SW 1271 (cell line): ENCODE measurements at regions not wholly inside any gene's neighbourhood (a gene's known extent, or its start where the extent isn't known, plus 50 kb on each side); places are given as distances from the start of the nearest gene placed in this dataset.

Experiments
- DNase-seq, 2 experiments: peaks; one replicate each; lab custom pipeline; 2025; lab: John Stamatoyannopoulos, UW

DNA sequence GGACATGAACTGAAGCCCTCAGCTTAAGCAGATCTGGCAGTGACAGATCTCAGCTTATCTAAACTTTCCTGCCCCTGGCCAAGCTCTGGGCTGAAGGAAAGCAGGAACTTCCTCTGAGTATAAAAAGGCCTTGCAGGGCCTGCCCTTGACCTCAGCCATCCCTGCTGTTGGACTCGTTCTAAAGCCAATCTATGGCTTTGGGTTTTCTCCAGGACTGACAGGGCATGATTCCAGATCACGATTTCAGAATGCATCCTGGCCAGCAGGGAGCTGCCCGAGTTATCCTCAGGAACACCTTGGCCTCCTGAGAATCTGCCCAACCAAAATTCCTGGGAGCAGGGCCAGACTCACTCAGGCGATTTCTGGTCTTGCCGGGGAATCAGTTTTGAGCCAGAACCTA is 502.7 kb downstream of the TLE4 start:
- no peak for DNase-seq

DNA sequence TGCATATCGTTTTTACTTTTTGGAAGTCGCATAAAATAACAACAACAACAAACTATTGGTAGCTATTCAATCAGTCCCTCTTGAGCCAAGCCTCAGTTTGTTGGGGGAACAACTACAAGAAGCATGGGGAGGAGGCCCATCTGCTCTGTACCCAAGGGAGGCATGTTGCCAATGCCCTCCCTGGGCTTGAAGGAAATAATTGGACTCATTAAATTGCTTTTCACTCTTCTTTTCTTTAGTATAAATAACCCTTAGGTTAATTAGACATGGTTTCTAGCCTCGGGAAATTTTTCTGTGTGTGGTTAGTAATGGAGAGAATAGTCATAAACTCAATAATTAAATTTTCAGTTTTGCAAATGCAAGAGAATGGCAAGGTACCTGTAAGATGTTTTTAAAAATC is 500.7 kb downstream of the TLE4 start:
- no peak for DNase-seq

DNA sequence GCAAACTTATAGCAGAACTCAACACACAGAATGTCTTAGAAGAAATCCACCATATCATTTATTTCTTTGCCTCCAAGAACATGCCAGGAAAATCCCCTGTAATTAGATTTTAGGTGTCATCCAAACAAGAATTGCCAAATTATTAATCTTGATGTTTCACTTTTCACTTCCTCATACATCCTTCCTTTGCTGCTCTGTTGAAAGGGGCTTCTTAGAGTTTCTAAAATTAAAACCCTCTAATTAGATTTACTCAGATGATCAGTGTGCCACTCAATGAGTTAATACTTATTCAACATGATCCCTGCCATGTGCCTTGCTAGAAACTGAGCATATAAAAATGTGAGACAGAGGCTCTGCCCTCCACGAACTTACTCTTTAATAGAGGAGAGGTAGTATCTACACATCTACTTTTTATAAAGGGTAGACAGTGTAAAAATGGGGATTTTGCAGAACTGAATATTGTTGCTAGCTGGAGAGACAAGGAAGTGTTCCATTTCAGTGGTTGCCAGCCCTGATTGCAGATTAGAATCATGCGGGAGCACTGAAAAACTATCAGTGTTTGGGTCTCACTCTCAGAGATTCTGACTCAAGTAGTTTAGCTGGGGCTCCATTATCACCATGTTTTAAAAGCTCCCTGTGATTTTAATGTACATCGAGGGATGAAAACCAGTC is 498.4 kb downstream of the TLE4 start:
- DNase-seq, result no peak

DNA sequence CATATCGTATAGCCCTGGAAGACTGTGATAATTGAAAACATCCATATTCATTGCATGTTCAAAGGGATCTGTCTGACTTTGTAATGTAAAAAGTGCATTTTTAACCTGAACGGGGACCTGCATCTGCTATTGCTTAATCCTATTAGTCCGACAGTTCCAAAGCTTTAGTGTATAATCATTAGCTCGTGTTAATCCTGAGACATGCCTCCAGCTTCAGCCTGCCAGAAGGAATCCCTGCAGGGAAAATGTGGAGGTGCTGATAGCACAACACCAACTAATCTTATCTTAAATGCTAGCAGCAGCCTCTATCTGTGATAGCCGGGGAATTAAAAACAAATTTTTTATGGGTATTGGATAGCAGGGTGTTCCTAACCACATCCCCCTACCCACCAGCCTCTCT is 495.2 kb downstream of the TLE4 start:
- no peak for DNase-seq

DNA sequence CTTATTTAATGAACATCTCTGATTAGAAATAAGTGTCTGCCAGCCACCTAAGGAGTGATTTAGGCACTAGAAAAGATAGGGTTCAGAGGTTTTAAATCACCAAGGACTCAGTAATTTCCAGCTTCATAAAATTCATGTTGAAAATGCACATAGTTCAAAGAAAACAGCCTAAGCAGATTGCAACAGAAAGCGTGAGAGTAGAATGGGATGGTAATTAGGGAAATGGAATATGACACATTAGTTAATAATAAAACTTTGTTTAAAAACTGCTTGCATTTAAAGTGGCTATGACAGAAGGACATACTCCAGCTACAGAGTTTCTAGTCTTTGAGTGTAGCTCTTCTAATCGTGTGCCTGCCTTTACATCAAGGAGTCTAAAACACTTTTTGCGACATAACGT is 490.8 kb downstream of the TLE4 start:
- DNase-seq, result no peak

DNA sequence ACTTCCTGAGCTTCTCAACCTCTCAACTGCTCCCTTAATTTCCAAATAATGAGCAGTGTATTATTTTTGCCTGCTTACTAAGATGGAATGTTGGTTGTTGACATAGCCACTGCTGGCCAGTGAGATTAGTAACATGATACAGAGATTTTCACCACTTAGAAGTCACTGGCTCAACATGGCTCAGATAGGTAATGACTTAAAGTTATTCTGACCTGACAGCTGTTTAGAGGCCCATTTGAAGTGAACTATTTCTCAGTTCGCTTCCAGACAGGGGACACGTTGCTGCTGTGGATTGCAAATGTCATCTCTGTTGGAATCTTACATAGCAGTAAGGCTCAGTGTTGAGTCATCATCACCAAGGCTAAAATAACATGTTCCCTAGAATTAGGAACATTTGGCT is 490.2 kb downstream of the TLE4 start:
- no peak for DNase-seq

DNA sequence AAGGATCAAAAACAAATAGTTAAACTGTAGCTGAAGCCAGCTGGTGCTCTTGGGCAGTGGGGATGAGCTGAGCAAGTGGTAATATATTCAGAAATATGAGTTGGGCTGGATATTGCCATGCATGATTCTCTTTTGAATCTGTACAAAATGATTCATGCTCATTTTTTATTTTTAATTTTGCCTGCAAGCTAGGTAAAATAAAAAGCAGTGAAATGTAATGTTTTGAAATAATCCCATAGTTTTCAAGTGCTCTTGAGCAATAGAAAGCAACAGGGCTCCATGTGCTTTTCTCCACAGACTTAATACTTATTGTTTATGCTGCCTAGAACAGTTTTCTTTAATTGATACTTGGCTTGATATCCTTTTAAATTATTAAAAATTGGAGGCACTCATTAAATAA is 489.3 kb downstream of the TLE4 start:
- no peak for DNase-seq

DNA sequence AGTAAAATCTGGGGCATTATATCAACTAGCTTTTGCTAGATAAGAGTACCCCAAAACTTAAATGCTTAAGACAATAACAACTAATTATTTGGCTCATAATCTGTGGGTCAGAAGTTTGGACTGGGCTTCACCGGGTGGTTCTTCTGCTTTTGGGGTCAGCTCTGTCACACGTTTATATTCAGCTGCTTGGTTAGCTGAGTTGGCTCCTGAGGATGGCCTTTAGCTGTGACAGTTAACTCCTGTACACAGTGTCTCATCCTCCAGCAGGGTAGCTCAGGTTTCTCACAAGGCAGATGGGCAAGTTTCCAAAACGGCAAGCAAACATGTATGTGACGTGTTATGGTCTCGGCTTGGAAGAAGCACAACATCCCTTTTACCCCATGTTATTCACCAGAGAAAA is 488.2 kb downstream of the TLE4 start:
- no peak for DNase-seq

DNA sequence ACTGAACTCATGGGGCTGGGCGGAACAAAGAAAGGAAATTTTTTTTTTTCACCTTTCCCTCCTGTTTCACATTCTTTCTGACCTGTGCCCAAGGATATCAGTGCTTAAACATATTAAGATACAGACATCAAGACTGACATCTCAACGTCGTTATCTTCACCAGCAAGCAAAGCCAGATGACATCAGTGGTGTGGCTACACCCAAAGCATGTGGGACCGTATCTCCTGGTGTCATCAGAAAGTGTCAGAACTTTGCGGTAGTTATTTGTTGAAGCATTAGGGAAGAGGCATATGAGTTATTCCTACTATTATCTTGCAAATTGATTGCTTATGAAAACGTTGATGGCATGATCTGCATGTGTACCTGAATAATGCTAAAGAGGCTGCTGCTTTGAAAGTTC is 487.4 kb downstream of the TLE4 start:
- DNase-seq, result no peak

DNA sequence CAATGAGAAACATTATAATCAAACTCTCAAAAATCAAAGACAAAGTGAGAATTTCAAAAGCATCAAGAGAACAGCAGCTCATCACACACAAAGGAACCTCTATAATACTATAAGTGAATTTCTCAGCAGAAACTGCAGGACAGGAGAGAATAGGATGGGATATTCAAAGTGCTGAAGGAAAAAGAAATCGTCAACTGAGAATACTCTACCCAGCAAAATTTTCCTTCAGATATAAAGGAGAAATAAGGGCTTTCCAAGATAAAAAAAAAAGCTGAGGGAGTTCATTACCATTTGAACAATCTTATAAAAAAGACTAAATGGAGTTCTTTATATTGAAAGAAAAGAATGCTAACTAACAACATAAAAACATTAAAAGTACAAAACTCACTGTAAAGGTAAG is 481.1 kb downstream of the TLE4 start:
- DNase-seq, result no peak

DNA sequence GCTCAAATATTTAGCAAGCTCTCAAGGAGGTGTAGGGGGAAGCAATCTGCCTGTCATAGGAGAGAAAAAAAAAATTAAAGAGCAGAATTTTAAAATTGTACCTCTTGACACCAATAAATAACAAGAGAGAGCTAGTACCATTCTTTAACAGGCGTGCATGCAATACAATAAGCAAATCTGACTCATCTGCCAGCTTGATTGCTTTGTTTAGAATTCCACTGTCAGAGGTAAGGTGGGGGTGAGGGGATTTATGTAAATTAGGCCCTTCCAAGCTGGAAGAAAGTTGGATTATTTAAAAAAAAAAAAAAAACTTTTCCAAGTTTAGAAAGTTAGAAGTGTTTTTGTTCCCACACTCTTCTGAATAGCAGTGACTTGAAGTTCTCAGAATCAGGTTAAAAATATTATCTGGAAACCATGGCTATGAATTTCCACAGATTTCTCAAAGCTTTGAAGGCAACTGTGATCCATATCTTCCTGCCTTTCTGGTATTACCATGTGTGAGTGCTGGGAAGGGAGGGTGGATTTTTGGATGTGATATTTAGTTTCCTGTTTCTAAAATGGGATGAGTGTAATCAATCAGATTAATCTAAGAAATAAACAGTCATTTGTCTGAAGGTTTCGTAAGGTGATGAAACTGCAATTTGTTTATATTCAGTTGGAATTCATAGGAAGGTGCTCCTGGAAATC is 477.5 kb downstream of the TLE4 start:
- no peak for DNase-seq

DNA sequence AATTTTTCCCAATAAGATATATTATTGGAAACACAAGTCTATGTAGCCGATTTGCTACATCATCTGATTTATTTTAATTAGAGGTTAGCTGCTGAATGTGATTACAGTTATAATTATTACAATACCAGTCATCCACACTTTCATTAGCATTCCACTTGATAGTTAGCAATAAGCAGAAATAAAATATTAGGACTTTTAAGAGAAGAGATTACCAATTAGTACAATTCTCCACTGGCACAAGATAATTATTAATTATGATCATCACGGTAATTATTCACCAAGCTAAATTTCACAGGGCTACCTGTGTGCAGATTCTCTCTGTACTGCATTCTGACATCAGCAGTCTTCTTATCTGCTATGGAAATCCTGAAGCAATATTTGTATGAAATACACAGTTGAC is 474.7 kb downstream of the TLE4 start:
- no peak for DNase-seq

DNA sequence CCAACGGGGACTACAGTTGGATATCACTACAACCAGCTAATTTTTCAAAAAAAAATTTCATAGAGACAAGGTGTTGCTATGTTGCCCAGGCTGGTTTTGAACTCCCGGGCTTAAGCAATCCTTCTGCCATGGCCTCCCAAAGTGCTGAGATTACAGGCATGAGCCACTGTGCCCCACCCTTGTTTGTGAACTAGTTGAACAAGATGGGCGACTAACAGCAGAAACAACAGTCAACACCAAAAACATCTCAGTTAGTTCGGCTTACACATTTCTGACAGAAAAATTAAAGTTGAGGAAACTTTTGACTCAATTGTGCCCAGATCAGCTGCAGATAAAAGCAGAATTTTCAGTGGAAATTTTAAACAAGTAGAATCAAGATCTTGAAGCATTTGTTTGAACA is 470.1 kb downstream of the TLE4 start:
- DNase-seq, result no peak

DNA sequence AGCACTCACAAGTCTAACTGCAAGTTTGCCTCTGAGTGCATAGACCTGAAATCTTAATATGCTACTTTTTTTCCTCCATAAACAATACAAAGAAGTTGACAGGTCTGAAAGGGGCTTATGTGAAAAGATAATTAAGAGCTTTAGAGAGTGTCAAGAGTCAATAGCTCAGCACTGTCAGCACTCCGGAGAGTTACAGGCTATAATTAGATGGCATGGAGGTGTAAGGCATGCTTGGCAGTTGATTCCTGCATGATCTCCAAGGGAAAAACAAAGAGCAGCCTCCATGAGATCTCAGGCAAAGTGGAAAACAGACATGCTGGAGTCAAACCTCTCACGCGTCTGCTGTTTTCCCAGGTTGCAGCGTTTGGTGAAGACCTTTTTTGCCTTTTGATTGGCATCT is 468.7 kb downstream of the TLE4 start:
- no peak for DNase-seq

DNA sequence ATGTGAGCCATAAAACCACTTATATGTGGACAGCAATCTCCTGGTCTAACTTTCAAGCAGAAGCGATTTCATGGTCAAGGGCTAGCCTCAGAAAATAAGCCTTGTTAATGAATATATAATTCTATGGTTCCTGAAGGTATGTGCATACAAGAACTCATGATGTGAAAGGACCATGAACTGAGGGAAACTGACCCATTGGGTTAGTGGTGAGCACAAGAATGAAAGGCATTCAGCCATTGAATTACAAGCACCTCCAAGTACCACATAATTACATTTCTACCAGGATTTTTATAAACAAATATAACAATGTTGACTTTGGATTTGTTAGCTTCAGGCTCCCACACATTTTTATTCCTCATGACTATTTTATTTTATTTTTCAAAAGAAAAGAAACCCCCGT is 459.0 kb downstream of the TLE4 start:
- DNase-seq, result no peak

DNA sequence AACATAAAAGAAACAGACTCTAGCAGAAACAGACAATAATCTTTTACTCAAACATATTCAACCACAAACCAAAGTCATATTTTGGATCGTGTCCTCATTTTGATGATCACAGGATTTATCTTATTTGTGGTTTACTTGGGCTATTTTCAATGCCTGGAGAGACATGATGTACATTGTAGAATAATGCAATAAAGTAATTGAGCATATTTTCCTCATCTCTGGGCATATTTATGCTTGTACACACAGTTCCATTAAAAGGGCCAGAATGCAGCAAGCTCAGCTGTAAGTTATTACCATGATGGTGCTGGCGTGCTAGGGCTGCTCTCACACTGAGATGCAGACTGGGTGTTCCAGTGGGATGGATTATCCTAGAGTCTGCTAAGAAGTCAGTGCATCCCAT is 456.7 kb downstream of the TLE4 start:
- DNase-seq, result no peak

DNA sequence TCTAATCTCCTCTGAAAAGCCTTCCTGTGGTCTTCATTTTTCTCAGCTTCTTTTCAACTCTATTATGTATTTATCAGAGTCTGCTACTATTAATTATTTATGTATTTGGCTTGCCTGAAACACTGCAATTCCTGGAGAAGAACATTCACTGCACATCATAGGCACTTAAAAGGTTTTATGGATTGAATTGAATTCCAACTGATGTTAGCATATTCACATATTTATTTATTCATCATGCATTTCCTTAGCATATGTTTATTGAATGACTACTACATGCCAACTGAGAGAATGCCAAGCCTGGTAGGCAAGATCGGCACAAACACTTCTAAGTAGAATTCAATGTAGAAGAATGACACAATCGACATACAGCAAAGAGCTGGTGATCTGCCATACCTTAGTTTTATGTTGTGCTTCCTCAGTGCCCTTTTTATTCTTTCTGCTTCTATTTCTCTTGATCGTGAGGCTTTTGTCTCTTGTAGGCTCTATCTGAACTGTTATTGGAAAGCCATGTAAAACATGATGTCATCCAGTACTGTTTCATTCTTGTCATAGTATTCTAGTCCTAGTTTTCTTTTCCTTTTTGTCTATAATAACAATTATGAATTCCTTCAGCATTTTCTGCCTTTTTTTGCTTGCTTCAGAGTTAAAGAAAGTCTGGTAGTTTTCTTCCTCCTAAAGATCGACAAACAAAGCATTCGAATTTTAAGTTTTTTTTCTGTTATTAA is 454.2 kb downstream of the TLE4 start:
- DNase-seq, result no peak

DNA sequence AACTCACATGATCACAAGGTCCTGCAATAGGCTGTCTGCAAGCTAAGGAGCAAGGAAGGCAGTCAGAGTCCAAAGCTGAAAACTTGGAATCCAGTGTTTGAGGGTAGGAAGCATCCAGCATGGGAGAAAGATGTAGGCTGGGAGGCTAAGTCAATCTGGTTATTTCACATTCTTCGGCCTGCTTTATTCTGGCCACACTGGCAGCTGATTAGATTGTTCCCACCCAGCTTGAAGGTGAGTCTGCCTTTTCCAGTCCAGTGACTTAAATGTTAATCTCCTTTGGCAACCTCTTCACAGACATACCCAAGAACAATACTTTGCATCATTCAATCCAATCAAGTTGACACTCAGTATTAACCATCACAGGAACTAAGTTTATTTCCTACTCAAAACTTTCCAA is 453.4 kb downstream of the TLE4 start:
- no peak for DNase-seq

DNA sequence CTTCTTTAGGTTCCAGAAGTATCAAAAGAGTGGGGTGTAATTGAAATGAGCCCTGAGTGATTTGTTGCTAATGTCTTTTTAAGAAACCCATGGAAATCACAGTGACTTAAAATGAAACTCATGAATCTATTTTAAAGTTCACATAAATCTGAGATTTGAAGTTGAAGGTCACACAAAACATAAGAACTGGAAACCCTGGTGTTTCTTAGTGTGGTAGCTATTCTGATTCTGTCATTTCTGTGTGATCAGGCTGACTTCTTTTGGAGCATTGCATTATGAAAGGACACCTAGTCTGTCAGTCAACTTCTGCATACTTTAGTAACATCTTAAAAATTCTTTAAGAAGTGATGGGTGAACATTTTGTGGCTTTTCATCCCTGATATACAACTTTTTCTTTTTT is 448.8 kb downstream of the TLE4 start:
- DNase-seq, result no peak

DNA sequence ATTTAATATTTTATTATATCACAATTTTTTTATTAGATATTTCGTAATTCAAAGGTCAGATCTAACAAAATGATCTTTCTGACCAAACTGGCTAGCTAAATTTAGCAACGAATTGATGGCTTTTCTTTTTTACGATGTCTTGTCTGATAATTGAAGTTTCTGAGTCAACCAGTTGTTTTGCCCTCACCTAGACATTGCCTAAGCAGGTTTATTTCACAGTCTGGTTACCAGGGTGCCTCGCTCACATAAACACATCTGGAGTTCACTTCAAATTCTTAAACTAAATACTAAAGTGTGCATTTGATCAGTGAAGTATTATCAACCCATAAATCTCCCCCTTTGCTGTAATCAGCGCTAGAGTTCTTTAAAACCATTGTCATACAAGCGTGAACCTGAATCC is 448.3 kb downstream of the TLE4 start:
- no peak for DNase-seq

DNA sequence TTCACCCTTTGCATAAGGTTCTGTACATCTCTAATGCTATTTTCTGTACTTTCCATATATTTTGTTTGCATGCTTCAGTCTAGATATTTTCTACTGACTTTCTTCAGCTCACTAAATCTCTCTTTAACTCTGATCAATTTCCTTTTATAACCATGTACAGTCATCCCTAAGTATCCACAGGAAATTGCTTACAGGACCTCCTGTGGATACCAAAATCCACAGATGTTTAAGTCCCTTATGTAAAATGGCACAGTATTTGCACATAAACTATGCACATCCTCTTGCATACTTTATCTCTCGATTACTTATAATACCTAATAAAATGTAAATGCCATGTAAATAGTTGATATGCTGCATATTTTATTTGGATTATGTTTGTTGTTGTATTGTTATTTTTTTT is 442.1 kb downstream of the TLE4 start:
- no peak for DNase-seq

DNA sequence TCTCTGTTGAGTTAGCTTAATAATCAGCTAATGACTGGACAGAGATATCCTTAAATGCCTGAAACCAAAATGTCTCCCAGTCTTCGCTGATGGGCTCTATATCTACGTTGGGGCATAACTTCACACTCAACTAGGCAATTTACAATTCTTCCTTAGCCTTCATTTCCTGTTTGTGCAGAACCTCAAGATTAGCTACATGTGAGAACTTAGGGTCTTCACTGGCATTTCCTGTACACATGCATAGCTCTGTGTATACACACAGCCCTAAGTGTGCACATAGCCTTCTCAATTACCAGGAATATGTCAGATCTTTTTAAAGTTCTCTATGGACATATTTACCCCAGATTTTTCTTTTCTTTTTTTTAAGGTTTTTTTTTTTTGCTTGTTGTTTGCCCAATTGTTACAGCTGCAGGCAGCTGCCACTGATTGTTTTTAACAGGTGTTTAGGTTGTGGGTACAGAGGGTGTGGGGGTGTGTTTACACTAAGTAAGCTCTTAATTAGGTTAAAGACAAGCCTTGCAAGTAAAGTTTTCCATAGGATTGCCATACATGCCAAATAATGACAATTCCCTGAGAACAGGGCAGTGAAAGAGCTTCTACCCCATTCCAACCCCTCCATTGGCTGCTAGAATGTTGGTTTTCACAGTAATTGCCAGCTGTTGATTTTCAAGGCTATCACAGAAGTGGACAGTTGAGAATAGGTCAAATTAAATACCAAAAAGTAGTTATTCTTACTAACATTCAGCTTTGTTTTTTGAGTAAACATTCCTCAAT is 441.0 kb downstream of the TLE4 start:
- no peak for DNase-seq

DNA sequence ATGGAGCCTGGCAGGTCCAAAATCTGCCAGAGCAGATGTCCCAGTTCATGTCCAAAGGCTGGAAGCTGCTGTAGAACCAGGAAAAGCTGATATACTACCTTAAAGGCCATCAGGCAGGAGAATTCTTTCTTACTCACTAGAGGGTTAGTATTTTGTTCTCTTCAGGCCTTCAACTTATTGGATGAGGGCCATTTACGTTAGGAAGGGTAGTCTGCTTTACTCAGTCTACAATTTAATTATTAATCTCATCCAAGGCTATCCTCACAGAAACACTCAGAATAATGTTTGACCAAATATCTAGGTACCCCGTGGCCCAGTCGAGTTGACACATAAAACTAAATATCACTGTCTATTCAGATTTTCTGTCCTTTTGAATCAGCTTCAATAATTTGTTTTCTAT is 437.4 kb downstream of the TLE4 start:
- no peak for DNase-seq
